PFSK-1 (cell line): ENCODE measurements at regions not wholly inside any gene's neighbourhood (a gene's known extent, or its start where the extent isn't known, plus 50 kb on each side); places are given as distances from the start of the nearest gene placed in this dataset.
A peak's percentile ranks its signal among the peaks of the same experiment; 100 is the strongest.

ENCODE experiments used
- FOXP2 ChIP-seq: optimal IDR thresholded peaks from 2 replicates; pipeline ENCODE3; 2011; ENCODE audit warnings: borderline replicate concordance, control low read depth, inconsistent platforms; ENCODE audit not compliant: insufficient read depth; ENCODE audit errors: extremely low read length, extremely low read depth
- POLR2AphosphoS5 ChIP-seq: IDR thresholded peaks from 2 replicates; pipeline ENCODE4 v1.6.1; 2012; ENCODE audit warnings: low read depth, mild to moderate bottlenecking, control low read depth, low read length, moderate library complexity
- SIN3A ChIP-seq: IDR thresholded peaks from 2 replicates; pipeline ENCODE4 v1.6.1; 2012; ENCODE audit warnings: mild to moderate bottlenecking, low read length, moderate library complexity, borderline replicate concordance; ENCODE audit not compliant: insufficient read depth
- TAF1 ChIP-seq: IDR thresholded peaks from 2 replicates; pipeline ENCODE4 v1.6.1; 2012; ENCODE audit warnings: low read length, control low read depth, borderline replicate concordance; ENCODE audit not compliant: insufficient read depth
- TF ChIP-seq, protein P1 (sequence below), 2 experiments: IDR thresholded peaks; 2 replicates each; pipeline versions ENCODE4 v1.6.1 to v1.8.0; 2011 to 2012; ENCODE audit warnings: low read depth in 2 of 2, low read length in 2 of 2, control low read depth in 1 of 2, inconsistent platforms in 1 of 2, mild to moderate bottlenecking in 1 of 2, moderate library complexity in 1 of 2; ENCODE audit not compliant: insufficient read depth in 1 of 2

DNA sequence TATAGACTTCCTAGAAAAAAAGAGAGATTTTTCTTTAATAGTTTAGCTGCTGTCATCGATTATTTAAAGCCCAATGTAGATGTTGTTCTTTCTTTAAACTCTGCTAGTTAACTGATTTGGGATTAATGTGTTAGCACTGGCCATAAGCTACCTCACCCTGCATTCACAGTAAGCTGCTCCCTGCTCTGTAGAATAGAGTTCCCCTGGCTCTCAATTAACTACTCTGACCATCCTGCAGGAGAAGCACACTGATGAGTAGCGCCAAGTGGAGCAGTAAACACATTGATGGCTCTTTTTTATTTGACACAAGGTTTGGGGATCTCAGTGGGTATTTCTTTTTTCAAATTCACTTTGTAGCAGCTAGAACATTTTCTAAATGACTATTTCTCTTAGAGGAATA is 807.9 kb upstream of the ZNF608 start:
- no peak for TF ChIP-seq TAF1
- TF ChIP-seq SIN3A = no peak
- TF ChIP-seq, protein P1, sequence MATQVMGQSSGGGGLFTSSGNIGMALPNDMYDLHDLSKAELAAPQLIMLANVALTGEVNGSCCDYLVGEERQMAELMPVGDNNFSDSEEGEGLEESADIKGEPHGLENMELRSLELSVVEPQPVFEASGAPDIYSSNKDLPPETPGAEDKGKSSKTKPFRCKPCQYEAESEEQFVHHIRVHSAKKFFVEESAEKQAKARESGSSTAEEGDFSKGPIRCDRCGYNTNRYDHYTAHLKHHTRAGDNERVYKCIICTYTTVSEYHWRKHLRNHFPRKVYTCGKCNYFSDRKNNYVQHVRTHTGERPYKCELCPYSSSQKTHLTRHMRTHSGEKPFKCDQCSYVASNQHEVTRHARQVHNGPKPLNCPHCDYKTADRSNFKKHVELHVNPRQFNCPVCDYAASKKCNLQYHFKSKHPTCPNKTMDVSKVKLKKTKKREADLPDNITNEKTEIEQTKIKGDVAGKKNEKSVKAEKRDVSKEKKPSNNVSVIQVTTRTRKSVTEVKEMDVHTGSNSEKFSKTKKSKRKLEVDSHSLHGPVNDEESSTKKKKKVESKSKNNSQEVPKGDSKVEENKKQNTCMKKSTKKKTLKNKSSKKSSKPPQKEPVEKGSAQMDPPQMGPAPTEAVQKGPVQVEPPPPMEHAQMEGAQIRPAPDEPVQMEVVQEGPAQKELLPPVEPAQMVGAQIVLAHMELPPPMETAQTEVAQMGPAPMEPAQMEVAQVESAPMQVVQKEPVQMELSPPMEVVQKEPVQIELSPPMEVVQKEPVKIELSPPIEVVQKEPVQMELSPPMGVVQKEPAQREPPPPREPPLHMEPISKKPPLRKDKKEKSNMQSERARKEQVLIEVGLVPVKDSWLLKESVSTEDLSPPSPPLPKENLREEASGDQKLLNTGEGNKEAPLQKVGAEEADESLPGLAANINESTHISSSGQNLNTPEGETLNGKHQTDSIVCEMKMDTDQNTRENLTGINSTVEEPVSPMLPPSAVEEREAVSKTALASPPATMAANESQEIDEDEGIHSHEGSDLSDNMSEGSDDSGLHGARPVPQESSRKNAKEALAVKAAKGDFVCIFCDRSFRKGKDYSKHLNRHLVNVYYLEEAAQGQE (IDR thresholded peaks at IDR 0.05; ENCODE audit: insufficient read depth in 1 of 2, low read depth in 2 of 2, low read length in 2 of 2) = no peak
- no peak for TF ChIP-seq FOXP2
- no peak for TF ChIP-seq POLR2AphosphoS5

DNA sequence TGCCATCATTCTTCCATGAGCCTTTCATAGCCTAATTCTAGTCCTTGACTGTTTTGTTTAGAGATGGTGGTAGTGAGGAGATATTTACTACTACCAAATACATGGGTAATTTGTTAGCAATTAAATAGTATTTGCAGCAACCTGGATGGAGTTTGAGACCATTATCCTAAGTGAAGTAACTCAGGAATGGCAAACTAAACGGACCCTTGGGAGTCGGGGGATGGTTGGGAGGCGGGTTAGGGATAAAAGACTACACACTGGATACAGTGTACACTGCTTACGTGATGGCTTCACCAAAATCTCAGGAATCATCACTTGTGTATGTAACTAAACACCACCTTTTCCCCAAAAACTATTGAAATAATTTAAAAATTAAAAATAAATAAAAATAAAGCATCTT is 809.2 kb upstream of the ZNF608 start:
- no peak for TF ChIP-seq FOXP2
- no peak for TF ChIP-seq SIN3A
- TF ChIP-seq POLR2AphosphoS5 = no peak
- TF ChIP-seq TAF1 = no peak
- TF ChIP-seq, protein P1 (IDR thresholded peaks at IDR 0.05; ENCODE audit: insufficient read depth in 1 of 2, low read depth in 2 of 2, low read length in 2 of 2) = no peak

DNA sequence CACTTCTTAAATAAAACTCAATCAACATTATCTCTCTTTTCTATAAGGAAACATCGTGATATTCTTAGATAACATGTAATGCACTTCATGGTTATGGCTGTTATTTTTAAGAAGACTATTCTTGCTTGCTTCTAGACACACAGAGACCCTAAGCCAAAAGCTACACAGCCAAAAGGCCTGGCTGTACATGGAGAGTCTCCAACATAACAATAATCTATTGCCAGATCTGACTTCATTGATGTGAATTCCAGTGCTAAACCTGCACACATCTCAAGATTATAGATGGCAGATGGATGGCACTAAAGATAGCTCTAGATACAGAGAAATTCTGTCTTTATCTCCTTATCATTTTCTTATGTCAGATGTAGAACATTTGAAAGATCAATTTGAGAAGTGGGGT is 811.6 kb upstream of the ZNF608 start:
- TF ChIP-seq SIN3A (no peak), TAF1 (no peak), POLR2AphosphoS5 (no peak), FOXP2 (no peak)
- TF ChIP-seq, protein P1 (IDR thresholded peaks at IDR 0.05; ENCODE audit: insufficient read depth in 1 of 2, low read depth in 2 of 2, low read length in 2 of 2) = no peak

DNA sequence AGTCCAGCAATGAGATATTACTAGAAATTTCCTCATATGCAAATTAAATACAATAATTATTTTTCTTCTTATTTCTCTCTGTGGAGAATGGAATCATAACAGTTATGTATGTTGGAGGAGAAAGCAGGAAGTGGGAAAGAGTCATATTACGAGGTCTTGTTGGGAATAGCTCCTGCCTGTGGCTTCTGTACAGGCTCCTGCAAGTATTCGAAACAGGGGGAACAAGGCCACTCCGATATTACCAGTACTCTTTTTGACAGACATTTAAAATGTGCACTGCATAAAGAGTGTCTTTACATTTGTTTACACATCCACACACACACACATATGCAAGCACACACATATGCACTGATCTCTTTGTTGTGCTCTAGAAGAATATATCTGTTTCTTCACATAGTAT is 812.0 kb upstream of the ZNF608 start:
- TF ChIP-seq, protein P1 (IDR thresholded peaks at IDR 0.05; ENCODE audit: insufficient read depth in 1 of 2, low read depth in 2 of 2, low read length in 2 of 2) = no peak
- TF ChIP-seq TAF1 = no peak
- no peak for TF ChIP-seq SIN3A
- TF ChIP-seq FOXP2 = no peak
- TF ChIP-seq POLR2AphosphoS5 = no peak

DNA sequence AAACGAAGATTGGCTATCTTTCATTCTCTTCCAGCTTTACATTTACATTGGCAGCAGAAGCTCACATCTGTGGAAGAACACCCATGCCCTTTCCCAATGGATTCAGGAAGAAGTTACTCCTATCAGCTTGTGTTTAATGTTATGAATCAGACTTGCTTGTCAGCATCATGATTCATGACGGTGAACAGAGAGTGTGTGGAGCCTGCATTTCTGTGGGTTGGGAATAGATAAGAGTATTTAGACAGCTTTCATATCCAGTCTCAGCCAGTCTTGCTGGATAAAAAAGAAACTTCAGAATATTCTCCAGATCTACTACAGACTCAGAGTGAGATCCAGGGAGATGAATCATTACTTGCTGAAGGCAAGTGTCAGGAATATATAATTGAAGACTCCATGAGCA is 812.9 kb upstream of the ZNF608 start:
- TF ChIP-seq SIN3A (peak; percentile 63; the same call in 1 of the 2 replicates), POLR2AphosphoS5 (no peak)
